OCI-LY1 (cell line): ENCODE measurements at regions not wholly inside any gene's neighbourhood (a gene's known extent, or its start where the extent isn't known, plus 50 kb on each side); places are given as distances from the start of the nearest gene placed in this dataset.

Source experiments
- H2AFZ ChIP-seq: fragments of 200-600 bp; sonication (generic), shearing (Covaris generic); 2 replicates; pipeline ENCODE4 v1.6.0; 2014; ENCODE audit warnings: antibody characterized with exemption, mild to moderate bottlenecking, low read length
- H3F3A ChIP-seq: fragments of 200-600 bp; sonication (generic), shearing (Covaris generic); 2 replicates; pipeline ENCODE4 v1.6.0; 2014; ENCODE audit warnings: mild to moderate bottlenecking, antibody characterized with exemption, low read length, moderate library complexity; ENCODE audit not compliant: insufficient read depth
- H3K27ac ChIP-seq: fragments of 200-600 bp; sonication (generic); 2 replicates; pipeline ENCODE4 v1.5.1; 2014; ENCODE audit warnings: low read length, mixed run types, mild to moderate bottlenecking, low read depth; ENCODE audit not compliant: poor library complexity, severe bottlenecking
- H3K27me3 ChIP-seq: fragments of 200-600 bp; sonication (generic); 2 replicates; pipeline ENCODE4 v1.6.0; 2014; ENCODE audit warnings: antibody characterized with exemption, mild to moderate bottlenecking, low read length, moderate library complexity; ENCODE audit not compliant: insufficient read depth
- H3K36me3 ChIP-seq: fragments of 200-600 bp; sonication (generic); 2 replicates; pipeline ENCODE4 v1.6.1; 2014; ENCODE audit warnings: mild to moderate bottlenecking, antibody characterized with exemption, low read length, moderate library complexity, mixed read lengths; ENCODE audit not compliant: insufficient read depth
- H3K4me1 ChIP-seq: fragments of 200-600 bp; sonication (generic); 2 replicates; pipeline ENCODE4 v1.5.1; 2014; ENCODE audit warnings: mild to moderate bottlenecking, low read length, moderate library complexity; ENCODE audit not compliant: insufficient read depth, severe bottlenecking
- H3K4me2 ChIP-seq: fragments of 200-600 bp; sonication (generic), shearing (Covaris generic); 2 replicates; pipeline ENCODE4 v1.6.1; 2014; ENCODE audit warnings: low read length
- H3K4me3 ChIP-seq: fragments of 200-600 bp; sonication (generic); 2 replicates; pipeline ENCODE4 v1.5.1; 2014; ENCODE audit warnings: low read length, low read depth, mild to moderate bottlenecking, mixed read lengths; ENCODE audit not compliant: poor library complexity, severe bottlenecking
- H3K79me2 ChIP-seq: fragments of 200-600 bp; shearing (Covaris generic); 2 replicates; pipeline ENCODE4 v1.6.1; 2016; ENCODE audit warnings: mixed run types, low read length, mixed read lengths; ENCODE audit not compliant: insufficient read depth
- H3K9ac ChIP-seq: fragments of 200-600 bp; sonication (generic), shearing (Covaris generic); 2 replicates; pipeline ENCODE4 v1.6.1; 2014; ENCODE audit warnings: mild to moderate bottlenecking, low read length, mixed read lengths
- H3K9me2 ChIP-seq: fragments of 200-600 bp; sonication (generic), shearing (Covaris generic); 2 replicates; pipeline ENCODE4 v1.6.1; 2014; ENCODE audit warnings: low read depth, mild to moderate bottlenecking, low read length, mixed read lengths
- H3K9me3 ChIP-seq: fragments of 200-600 bp; shearing (Covaris generic); 2 replicates; pipeline ENCODE4 v1.6.1; 2014; ENCODE audit warnings: low read length, mixed read lengths
- H4K20me1 ChIP-seq: fragments of 200-600 bp; sonication (generic), shearing (Covaris generic); 2 replicates; pipeline ENCODE4 v1.6.0; 2016; ENCODE audit warnings: mild to moderate bottlenecking, low read length; ENCODE audit not compliant: insufficient read depth
- EZH2 ChIP-seq: fragments of 200-600 bp; sonication (generic), shearing (Covaris generic); IDR thresholded peaks from 2 replicates; pipeline ENCODE4 v1.8.0; 2017; ENCODE audit warnings: borderline replicate concordance, mixed run types, mild to moderate bottlenecking, antibody characterized with exemption, low read length, moderate library complexity, mixed read lengths
- TF ChIP-seq, protein P1 (sequence below): fragments of 200-600 bp; sonication (generic), shearing (Covaris generic); IDR thresholded peaks from 2 replicates; pipeline ENCODE4 v1.5.1; 2017; ENCODE audit warnings: mild to moderate bottlenecking, antibody characterized with exemption, low read length, moderate library complexity, mixed read lengths

DNA sequence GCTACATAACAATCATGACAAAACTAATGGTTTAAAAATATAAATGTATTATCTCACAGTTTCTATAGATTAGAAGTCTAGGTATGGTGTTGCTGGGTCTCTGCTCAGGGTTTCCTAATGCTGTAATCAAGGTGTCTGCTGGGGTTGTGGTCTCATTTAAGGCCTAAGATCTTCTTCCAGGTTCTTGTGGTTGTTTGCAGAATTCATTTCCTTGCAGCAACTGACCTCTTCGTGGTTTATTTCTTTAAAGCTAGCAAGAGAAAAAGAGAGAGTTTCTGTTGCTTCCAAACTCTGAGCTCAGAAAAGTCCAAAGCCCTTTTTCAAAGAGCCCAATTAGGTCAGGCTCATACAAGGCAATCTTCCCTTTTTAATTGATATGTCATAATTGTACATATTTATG, 452.7 kb upstream of the CCDC179 start:
- Histone ChIP-seq H3K4me2 (no peak overlapping the region), H2AFZ (no peak overlapping the region), H3K4me3 (no peak overlapping the region), H3K36me3 (no peaks in the 10 kb centered on the region), H4K20me1 (no peaks in the 10 kb centered on the region), H3K79me2 (no peaks in the 10 kb centered on the region), H3K27ac (no peak overlapping the region), H3K9me2 (no peaks in the 10 kb centered on the region), H3K9me3 (no peaks in the 10 kb centered on the region), H3K4me1 (no peaks in the 10 kb centered on the region), H3F3A (no peaks in the 10 kb centered on the region), H3K9ac (no peak overlapping the region), H3K27me3 (no peaks in the 10 kb centered on the region)
- TF ChIP-seq, protein P1, sequence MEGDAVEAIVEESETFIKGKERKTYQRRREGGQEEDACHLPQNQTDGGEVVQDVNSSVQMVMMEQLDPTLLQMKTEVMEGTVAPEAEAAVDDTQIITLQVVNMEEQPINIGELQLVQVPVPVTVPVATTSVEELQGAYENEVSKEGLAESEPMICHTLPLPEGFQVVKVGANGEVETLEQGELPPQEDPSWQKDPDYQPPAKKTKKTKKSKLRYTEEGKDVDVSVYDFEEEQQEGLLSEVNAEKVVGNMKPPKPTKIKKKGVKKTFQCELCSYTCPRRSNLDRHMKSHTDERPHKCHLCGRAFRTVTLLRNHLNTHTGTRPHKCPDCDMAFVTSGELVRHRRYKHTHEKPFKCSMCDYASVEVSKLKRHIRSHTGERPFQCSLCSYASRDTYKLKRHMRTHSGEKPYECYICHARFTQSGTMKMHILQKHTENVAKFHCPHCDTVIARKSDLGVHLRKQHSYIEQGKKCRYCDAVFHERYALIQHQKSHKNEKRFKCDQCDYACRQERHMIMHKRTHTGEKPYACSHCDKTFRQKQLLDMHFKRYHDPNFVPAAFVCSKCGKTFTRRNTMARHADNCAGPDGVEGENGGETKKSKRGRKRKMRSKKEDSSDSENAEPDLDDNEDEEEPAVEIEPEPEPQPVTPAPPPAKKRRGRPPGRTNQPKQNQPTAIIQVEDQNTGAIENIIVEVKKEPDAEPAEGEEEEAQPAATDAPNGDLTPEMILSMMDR: no peak

DNA sequence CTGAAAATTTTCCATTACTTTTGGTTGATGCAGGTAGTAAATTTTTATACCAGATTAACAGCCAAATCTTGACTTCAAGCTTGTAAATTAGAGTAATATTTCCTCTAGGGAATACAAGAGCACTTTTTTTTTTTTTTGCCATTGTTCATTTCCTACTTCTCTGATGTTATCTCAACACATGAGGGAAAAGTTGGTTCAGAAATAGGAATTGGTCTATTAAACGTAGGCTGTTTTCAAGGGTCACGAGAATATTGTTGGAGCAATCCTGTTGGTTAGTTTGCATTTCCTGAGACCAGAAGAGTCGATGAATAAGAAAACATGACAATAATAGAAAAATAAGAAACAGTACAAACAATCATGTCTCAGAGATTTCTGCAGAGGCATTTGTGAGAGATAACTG, 453.9 kb upstream of the CCDC179 start:
- H3K9me2 ChIP-seq: no peaks in the 10 kb centered on the region
- H3K27ac ChIP-seq: no peak overlapping the region
- no peaks in the 10 kb centered on the region for H4K20me1 ChIP-seq
- no peak overlapping the region for H2AFZ ChIP-seq
- no peaks in the 10 kb centered on the region for H3K36me3 ChIP-seq
- no peaks in the 10 kb centered on the region for H3K4me1 ChIP-seq
- no peaks in the 10 kb centered on the region for H3K79me2 ChIP-seq
- no peak overlapping the region for H3K9ac ChIP-seq
- H3K9me3 ChIP-seq: no peaks in the 10 kb centered on the region
- no peak overlapping the region for H3K4me3 ChIP-seq
- TF ChIP-seq EZH2: no peak
- TF ChIP-seq, protein P1: no peak
- H3K4me2 ChIP-seq: no peak overlapping the region
- no peaks in the 10 kb centered on the region for H3F3A ChIP-seq
- no peaks in the 10 kb centered on the region for H3K27me3 ChIP-seq

DNA sequence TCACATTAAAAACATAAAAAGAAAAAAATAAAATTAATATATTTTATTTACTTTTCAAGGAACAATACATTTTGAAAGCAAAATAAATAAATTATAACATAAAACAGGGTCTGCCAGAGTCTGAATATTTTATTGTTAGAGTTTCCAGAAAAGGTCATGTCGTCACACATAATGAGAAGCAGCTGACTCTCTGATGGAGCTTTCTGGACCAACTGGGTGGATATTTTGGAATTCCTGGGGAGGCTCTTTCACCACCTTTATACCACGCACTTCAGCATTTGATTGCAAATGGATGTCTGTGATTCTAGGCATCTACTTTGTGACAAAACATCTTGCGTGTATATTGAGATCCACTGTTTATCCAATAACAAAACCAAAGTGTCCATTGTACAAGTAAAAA, 455.0 kb upstream of the CCDC179 start:
- TF ChIP-seq, protein P1: no peak
- TF ChIP-seq EZH2: no peak
- H3K9me3 ChIP-seq: no peaks in the 10 kb centered on the region
- H3K4me1 ChIP-seq: no peaks in the 10 kb centered on the region
- no peaks in the 10 kb centered on the region for H3K79me2 ChIP-seq
- H3K27me3 ChIP-seq: no peaks in the 10 kb centered on the region
- H3K27ac ChIP-seq: no peak overlapping the region
- no peaks in the 10 kb centered on the region for H3K36me3 ChIP-seq
- no peak overlapping the region for H3K4me2 ChIP-seq
- no peak overlapping the region for H2AFZ ChIP-seq
- no peaks in the 10 kb centered on the region for H3F3A ChIP-seq
- no peak overlapping the region for H3K9ac ChIP-seq
- H3K4me3 ChIP-seq: no peak overlapping the region
- no peaks in the 10 kb centered on the region for H4K20me1 ChIP-seq
- H3K9me2 ChIP-seq: no peaks in the 10 kb centered on the region
